Activated T-cell treated with anti-CD3 and anti-CD28 coated beads for 1 hour (primary cell): ENCODE measurements at regions not wholly inside any gene's neighbourhood (a gene's known extent, or its start where the extent isn't known, plus 50 kb on each side); places are given as distances from the start of the nearest gene placed in this dataset.
"Not testable (repeated sequence)": the region's sequence is repeated elsewhere in the genome, so short reads cannot be mapped to it uniquely, and the experiment has no call there.

Experiments
- DNase-seq: peaks from one replicate; pipeline ENCODE4 v3.0.0-alpha.2; 2020; ENCODE audit warnings: low read depth

GRCh38 chr18:71105078-71105819 is 816.4 kb downstream of the SOCS6 start:
- no peak for DNase-seq

GRCh38 chr18:71079606-71080005 is 790.8 kb downstream of the SOCS6 start:
- DNase-seq = no peak

GRCh38 chr18:71077451-71077850 is 788.6 kb downstream of the SOCS6 start:
- no peak for DNase-seq

GRCh38 chr18:71075147-71075546 is 786.3 kb downstream of the SOCS6 start:
- DNase-seq = no peak

GRCh38 chr18:71068338-71068737 is 779.5 kb downstream of the SOCS6 start:
- no peak for DNase-seq

GRCh38 chr18:71049893-71050292 is 761.0 kb downstream of the SOCS6 start:
- no peak for DNase-seq

GRCh38 chr18:71047882-71048281 is 759.0 kb downstream of the SOCS6 start:
- no peak for DNase-seq

GRCh38 chr18:71045331-71046065 is 756.7 kb downstream of the SOCS6 start:
- DNase-seq = no peak

- no peak for DNase-seq
Measured at GRCh38 chr18:71040161-71040560, 751.3 kb downstream of the SOCS6 start.

- no peak for DNase-seq
Measured at GRCh38 chr18:71038196-71038595, 749.4 kb downstream of the SOCS6 start.

- no peak for DNase-seq
Measured at GRCh38 chr18:71036783-71037182, 747.9 kb downstream of the SOCS6 start.

- not testable (repeated sequence) for DNase-seq
Measured at GRCh38 chr18:71031296-71032191, 742.7 kb downstream of the SOCS6 start.

GRCh38 chr18:71030085-71030484 is 741.2 kb downstream of the SOCS6 start:
- DNase-seq = not testable (repeated sequence)

- no peak for DNase-seq
Measured at GRCh38 chr18:71028285-71028762, 739.5 kb downstream of the SOCS6 start.

GRCh38 chr18:71027531-71027930 is 738.7 kb downstream of the SOCS6 start:
- DNase-seq = no peak

- DNase-seq = no peak
Measured at GRCh38 chr18:71025505-71026225, 736.8 kb downstream of the SOCS6 start.

GRCh38 chr18:71022389-71022788 is 733.5 kb downstream of the SOCS6 start:
- DNase-seq = no peak

GRCh38 chr18:71021030-71021362 is 732.2 kb downstream of the SOCS6 start:
- no peak for DNase-seq

GRCh38 chr18:71020342-71021029 is 731.6 kb downstream of the SOCS6 start:
- no peak for DNase-seq

- no peak for DNase-seq
Measured at GRCh38 chr18:71018816-71019215, 730.0 kb downstream of the SOCS6 start.

- DNase-seq = no peak
Measured at GRCh38 chr18:71012789-71013188, 723.9 kb downstream of the SOCS6 start.
